ENCODE measurements at regions not wholly inside any gene's neighbourhood (a gene's known extent, or its start where the extent isn't known, plus 50 kb on each side); places are given as distances from the start of the nearest gene placed in this dataset.

DNA sequence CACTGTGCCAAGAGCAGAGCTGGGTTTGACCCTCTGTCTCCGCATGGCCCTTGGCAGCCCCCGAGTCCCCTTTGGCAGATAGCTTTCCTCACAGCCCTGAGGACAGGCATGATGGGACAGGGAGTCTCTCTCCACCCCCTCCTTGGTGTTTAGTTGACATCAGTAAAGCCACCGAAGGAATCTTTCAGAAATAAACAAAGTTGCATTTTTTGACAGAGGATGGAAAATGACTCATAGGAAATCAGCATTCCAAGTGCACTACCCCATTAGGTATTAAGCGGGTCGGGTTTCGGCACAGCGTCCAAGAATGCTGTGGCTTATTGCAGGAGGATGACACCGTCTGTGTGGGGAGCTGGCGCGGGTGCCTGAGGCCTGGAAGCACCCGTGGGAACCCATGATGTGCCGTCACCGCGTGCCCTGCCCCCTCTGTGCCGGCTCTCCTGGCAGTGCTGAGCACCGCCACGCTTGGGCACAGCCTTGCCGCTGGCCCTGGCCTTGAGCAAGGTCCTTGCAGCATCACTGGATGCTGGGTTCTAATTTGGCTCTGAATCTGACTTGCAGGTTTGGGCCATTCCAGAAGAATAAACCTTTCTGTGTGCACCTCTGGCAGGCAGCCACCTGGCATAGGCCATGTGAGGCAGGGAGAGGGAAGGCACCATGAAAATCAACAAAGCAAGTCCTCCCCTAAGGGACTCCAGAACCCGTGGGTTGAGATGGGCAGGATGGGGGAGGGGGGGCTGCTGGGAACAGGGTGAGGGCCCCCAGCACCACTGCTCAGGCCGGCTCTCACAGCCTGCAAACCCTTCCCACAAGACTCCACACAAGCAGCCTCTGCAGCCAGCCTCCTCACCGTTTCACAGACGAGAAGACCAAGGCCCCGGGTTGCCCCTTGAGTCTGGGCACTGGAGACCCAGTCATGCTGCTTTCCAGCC, 50.5 kb upstream of the ZNF469 start:
- no peak for TF ChIP-seq PHF8 (conservative IDR thresholded peaks at IDR 0.05; ENCODE audit: low read depth, low read length)
- no peak for TF ChIP-seq SIN3A (conservative IDR thresholded peaks at IDR 0.05 in 1 of 2, IDR thresholded peaks at IDR 0.05 in 1 of 2; ENCODE audit: low read depth in 1 of 2, low read length in 2 of 2)
- no peak for TF ChIP-seq KDM1A (IDR thresholded peaks at IDR 0.05; ENCODE audit: borderline replicate concordance, low read length)
- TF ChIP-seq POLR2A (IDR thresholded peaks at IDR 0.05; ENCODE audit: control extremely low read depth in 1 of 2, low read depth in 2 of 2, low read length in 2 of 2): no peak
- no peak for TF ChIP-seq ATF2 (IDR thresholded peaks at IDR 0.05; ENCODE audit: low read length)
- TF ChIP-seq EZH2 (IDR thresholded peaks at IDR 0.05; ENCODE audit: low read depth, low read length, severe bottlenecking): no peak
- TF ChIP-seq POLR2AphosphoS5 (IDR thresholded peaks at IDR 0.05; ENCODE audit: low read depth, low read length): no peak

Data from H1 (cell line).